SK-N-SH (cell line): ENCODE measurements at regions not wholly inside any gene's neighbourhood (a gene's known extent, or its start where the extent isn't known, plus 50 kb on each side); places are given as distances from the start of the nearest gene placed in this dataset.

Experiments used
- CTCF ChIA-PET: fragments of 300-600, 350-600 bp; formaldehyde crosslinking; extraction: SDS; loops from one replicate; lab custom pipeline; 2021; lab: Yijun Ruan, JAX
- POLR2A ChIA-PET: fragments of 350-600 bp; sonication (Branson Sonifier 250); formaldehyde crosslinking; extraction: SDS; loops from one replicate; lab custom pipeline; 2020; ENCODE audit warnings: antibody characterized with exemption, inconsistent platforms; lab: Yijun Ruan, JAX
- DNase-seq: peaks from one replicate; pipeline ENCODE4 v3.0.0; 2012
- H2AFZ ChIP-seq: fragments of 200-600 bp; sonication (generic); 2 replicates; pipeline ENCODE4 v1.8.1; 2016; ENCODE audit warnings: antibody characterized with exemption, mild to moderate bottlenecking, low read depth
- H3F3A ChIP-seq: fragments of 200-600 bp; sonication (generic); replicated peaks from 2 replicates; pipeline ENCODE3; 2016; ENCODE audit warnings: antibody characterized with exemption, mild to moderate bottlenecking; ENCODE audit not compliant: insufficient read depth
- H3K27ac ChIP-seq, 2 experiments: fragments of 200-500 bp in 1 of 2; fragments of 200-600 bp in 1 of 2; sonication (Bioruptor generic) in 1 of 2; sonication (generic), shearing (Covaris generic) in 1 of 2; 2 replicates each; pipeline versions ENCODE4 v1.5.1 to v1.6.1; 2014 to 2016; ENCODE audit warnings: low read depth in 2 of 2, inconsistent platforms in 1 of 2, low read length in 1 of 2, mild to moderate bottlenecking in 1 of 2, mixed read lengths in 1 of 2
- H3K27me3 ChIP-seq: fragments of 200-600 bp; sonication (generic), shearing (Covaris generic); 2 replicates; pipeline ENCODE4 v1.6.1; 2016; ENCODE audit warnings: mixed run types; ENCODE audit not compliant: insufficient read depth
- H3K36me3 ChIP-seq, 2 experiments: fragments of 200-500 bp in 1 of 2; fragments of 200-600 bp in 1 of 2; sonication (Bioruptor generic) in 1 of 2; sonication (generic) in 1 of 2; replicated peaks in 1 of 2; 2 replicates each; pipeline versions ENCODE3 to v1.5.1; 2014 to 2016; ENCODE audit warnings: low read length in 1 of 2, mild to moderate bottlenecking in 1 of 2; ENCODE audit not compliant: insufficient read depth in 2 of 2, control insufficient read depth in 1 of 2
- H3K4me1 ChIP-seq, 2 experiments: fragments of 200-500 bp in 1 of 2; fragments of 200-600 bp in 1 of 2; sonication (Bioruptor generic) in 1 of 2; sonication (generic), shearing (Covaris generic) in 1 of 2; 2 replicates each; pipeline versions ENCODE4 v1.5.1 to v1.6.1; 2014 to 2016; ENCODE audit warnings: low read depth in 1 of 2, low read length in 1 of 2, mixed run types in 1 of 2; ENCODE audit not compliant: insufficient read depth in 2 of 2, control insufficient read depth in 1 of 2
- H3K4me2 ChIP-seq: fragments of 200-600 bp; sonication (generic), shearing (Covaris generic); 2 replicates; pipeline ENCODE4 v1.6.1; 2017; ENCODE audit warnings: mixed run types
- H3K4me3 ChIP-seq, 2 experiments: fragments of 200-500 bp in 1 of 2; fragments of 200-600 bp in 1 of 2; sonication (Bioruptor generic) in 1 of 2; sonication (generic), shearing (Covaris generic) in 1 of 2; 2 replicates each; pipeline versions ENCODE4 v1.5.1 to v1.8.1; 2014 to 2016; ENCODE audit warnings: low read depth in 2 of 2, inconsistent platforms in 1 of 2, low read length in 1 of 2, mild to moderate bottlenecking in 1 of 2, mixed read lengths in 1 of 2, moderate library complexity in 1 of 2
- H3K79me2 ChIP-seq: fragments of 200-600 bp; sonication (generic); 2 replicates; pipeline ENCODE4 v1.8.1; 2017; ENCODE audit warnings: mild to moderate bottlenecking; ENCODE audit not compliant: insufficient read depth
- H3K9ac ChIP-seq: fragments of 200-600 bp; sonication (generic); 2 replicates; pipeline ENCODE4 v1.6.1; 2017; ENCODE audit warnings: mixed run types
- H3K9me2 ChIP-seq: fragments of 200-600 bp; sonication (generic); 2 replicates; pipeline ENCODE4 v1.6.1; 2017; ENCODE audit warnings: mixed run types
- H3K9me3 ChIP-seq: fragments of 200-600 bp; sonication (generic); 2 replicates; pipeline ENCODE4 v1.6.1; 2017; ENCODE audit warnings: mixed run types, mild to moderate bottlenecking, moderate library complexity
- H4K20me1 ChIP-seq: fragments of 200-600 bp; sonication (generic); 2 replicates; pipeline ENCODE4 v1.6.1; 2017; ENCODE audit warnings: mild to moderate bottlenecking, mixed run types; ENCODE audit not compliant: insufficient read depth
- CHD2 ChIP-seq: fragments of 150-350 bp; IDR thresholded peaks from 2 replicates; pipeline ENCODE4 v1.6.1; 2018; ENCODE audit warnings: low read length; ENCODE audit not compliant: partially characterized antibody
- CTCF ChIP-seq: fragments of 200-600 bp; sonication (generic); IDR thresholded peaks from 2 replicates; pipeline ENCODE4 v1.6.1; 2017; ENCODE audit warnings: antibody characterized with exemption, mild to moderate bottlenecking, moderate library complexity
- FOXM1 ChIP-seq: IDR thresholded peaks from 2 replicates; pipeline ENCODE4 v1.4.0; 2012; ENCODE audit warnings: low read depth, mild to moderate bottlenecking
- GABPA ChIP-seq: IDR thresholded peaks from 2 replicates; pipeline ENCODE4 v1.4.0; 2012; ENCODE audit warnings: low read depth, mild to moderate bottlenecking
- GATA2 ChIP-seq: sonication (generic); formaldehyde crosslinking; IDR thresholded peaks from 2 replicates; pipeline ENCODE4 v1.5.0; 2020; ENCODE audit warnings: mild to moderate bottlenecking, missing genetic modification reagents
- MAX ChIP-seq: IDR thresholded peaks from 2 replicates; pipeline ENCODE4 v1.4.0; 2012; ENCODE audit warnings: low read depth
- MEF2A ChIP-seq: IDR thresholded peaks from 2 replicates; pipeline ENCODE4 v1.4.0; 2012; ENCODE audit warnings: low read depth, borderline replicate concordance
- MXI1 ChIP-seq: IDR thresholded peaks from 2 replicates; pipeline ENCODE4 v1.6.1; 2012; ENCODE audit warnings: mild to moderate bottlenecking, low read depth, low read length, improper control_type of control experiment
- NFIC ChIP-seq: IDR thresholded peaks from 2 replicates; pipeline ENCODE4 v1.4.0; 2012; ENCODE audit warnings: borderline replicate concordance
- PBX3 ChIP-seq: IDR thresholded peaks from 2 replicates; pipeline ENCODE4; 2012
- SIN3A ChIP-seq: IDR thresholded peaks from 2 replicates; pipeline ENCODE4 v1.6.1; 2012; ENCODE audit warnings: low read depth, mild to moderate bottlenecking, low read length, moderate library complexity, borderline replicate concordance
- SMC3 ChIP-seq: IDR thresholded peaks from 2 replicates; pipeline ENCODE4 v1.6.1; 2012; ENCODE audit warnings: low read depth, low read length, improper control_type of control experiment
- TEAD4 ChIP-seq: IDR thresholded peaks from 2 replicates; pipeline ENCODE4 v1.4.0; 2012; ENCODE audit warnings: mild to moderate bottlenecking, borderline replicate concordance; ENCODE audit not compliant: insufficient read depth
- ZBTB33 ChIP-seq: IDR thresholded peaks from 2 replicates; pipeline ENCODE4 v1.4.0; 2012; ENCODE audit warnings: low read depth, borderline replicate concordance
- WGBS: methylation state at CpG from one replicate; pipeline ENCODE4 v1.1.6; 2017; ENCODE audit warnings: low lambda C conversion rate; 5-methylcytosine and 5-hydroxymethylcytosine counted together

- Histone ChIP-seq H3F3A (no peaks in the 10 kb centered on the region), H3K27me3 (no peaks in the 10 kb centered on the region), H3K36me3 (no peaks in the 10 kb centered on the region), H3K27ac (no peak overlapping the region), H3K9me3 (no peaks in the 10 kb centered on the region), H4K20me1 (no peaks in the 10 kb centered on the region), H3K4me3 (no peak overlapping the region), H3K4me1 (peaks cover 0 to 10% of the 10 kb centered on the region in 2 experiments; a peak in 1 of 4 replicates), H3K9ac (no peak overlapping the region)
- no peak for TF ChIP-seq GABPA
- TF ChIP-seq MEF2A = no peak
- TF ChIP-seq MAX = no peak
- no peak for TF ChIP-seq PBX3
- no peak for TF ChIP-seq TEAD4
- no peak for TF ChIP-seq FOXM1
- no peak for TF ChIP-seq MXI1
- TF ChIP-seq GATA2 = no peak
- TF ChIP-seq CTCF = no peak
- no peak for TF ChIP-seq SIN3A
- no peak for TF ChIP-seq NFIC
- TF ChIP-seq ZBTB33 = no peak
- no peak for TF ChIP-seq SMC3
- TF ChIP-seq CHD2 = no peak
- TF ChIP-seq, all 33 proteins: peak for 0
- H3K9me2 ChIP-seq = no peaks in the 10 kb centered on the region
- H3K4me2 ChIP-seq = no peak overlapping the region
- no peak for DNase-seq
- ChIA-PET CTCF (interaction anchor here (1.0 kb wide), 1 partner anchor 190 kb away, joined by 3 read pairs; no protein-coding TSS in a partner anchor), POLR2A (no interaction called here)
- no peaks in the 10 kb centered on the region for H3K79me2 ChIP-seq
- H2AFZ ChIP-seq = peak overlapping the region; percentile 58; the same call in 1 of the 2 replicates
- 88% methylated on average over 2 of the region's 2 CpGs for WGBS
These were observed 1292.2 kb upstream of the ZEB2 start for GRCh38 chr2:145812165-145812554.
